Ovary (tissue), 3 donors: ENCODE measurements at regions not wholly inside any gene's neighbourhood (a gene's known extent, or its start where the extent isn't known, plus 50 kb on each side); places are given as distances from the start of the nearest gene placed in this dataset.
"Not testable (repeated sequence)": the region's sequence is repeated elsewhere in the genome, so short reads cannot be mapped to it uniquely, and the experiment has no call there.

ENCODE experiments used
- POLR2A ChIP-seq: fragments of 450-650 bp; IDR thresholded peaks from one replicate; pipeline ENCODE4 v1.6.1; 2017; ENCODE audit warnings: antibody characterized with exemption, mild to moderate bottlenecking, moderate library complexity
- TF ChIP-seq, protein P1 (sequence below), 3 donors: fragments of 450-650 bp in 2 of 3; fragments of 200-600 bp in 1 of 3; IDR thresholded peaks; one replicate each; pipeline versions ENCODE4 v1.5.1 to v1.8.0; 2016 to 2022; ENCODE audit warnings: antibody characterized with exemption in 3 of 3, mild to moderate bottlenecking in 1 of 3
- donor health status: DM: no; HTN: no; CAD: no.

DNA sequence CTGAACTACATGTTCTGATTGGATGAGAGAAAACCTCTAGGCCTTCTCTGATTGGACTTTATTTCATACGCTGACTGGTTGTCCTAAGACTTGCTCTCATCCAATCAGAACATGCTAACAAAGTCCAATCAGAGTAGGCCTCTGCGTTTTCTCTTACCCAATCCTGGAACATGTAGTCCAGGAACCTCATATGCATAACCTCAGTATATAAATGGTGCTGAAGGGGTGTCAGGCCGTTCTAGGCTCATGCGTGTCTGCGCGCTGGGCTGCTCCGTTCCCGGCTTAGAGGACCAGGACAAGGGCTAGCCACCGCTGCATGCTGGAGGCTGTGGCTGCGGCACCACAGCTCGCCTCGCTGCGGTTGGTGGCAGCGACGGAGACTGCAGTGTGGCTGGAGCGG lies 68.3 kb upstream of the THOC3 start:
- TF ChIP-seq, protein P1, sequence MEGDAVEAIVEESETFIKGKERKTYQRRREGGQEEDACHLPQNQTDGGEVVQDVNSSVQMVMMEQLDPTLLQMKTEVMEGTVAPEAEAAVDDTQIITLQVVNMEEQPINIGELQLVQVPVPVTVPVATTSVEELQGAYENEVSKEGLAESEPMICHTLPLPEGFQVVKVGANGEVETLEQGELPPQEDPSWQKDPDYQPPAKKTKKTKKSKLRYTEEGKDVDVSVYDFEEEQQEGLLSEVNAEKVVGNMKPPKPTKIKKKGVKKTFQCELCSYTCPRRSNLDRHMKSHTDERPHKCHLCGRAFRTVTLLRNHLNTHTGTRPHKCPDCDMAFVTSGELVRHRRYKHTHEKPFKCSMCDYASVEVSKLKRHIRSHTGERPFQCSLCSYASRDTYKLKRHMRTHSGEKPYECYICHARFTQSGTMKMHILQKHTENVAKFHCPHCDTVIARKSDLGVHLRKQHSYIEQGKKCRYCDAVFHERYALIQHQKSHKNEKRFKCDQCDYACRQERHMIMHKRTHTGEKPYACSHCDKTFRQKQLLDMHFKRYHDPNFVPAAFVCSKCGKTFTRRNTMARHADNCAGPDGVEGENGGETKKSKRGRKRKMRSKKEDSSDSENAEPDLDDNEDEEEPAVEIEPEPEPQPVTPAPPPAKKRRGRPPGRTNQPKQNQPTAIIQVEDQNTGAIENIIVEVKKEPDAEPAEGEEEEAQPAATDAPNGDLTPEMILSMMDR (IDR thresholded peaks at IDR 0.05), result not testable (repeated sequence)
- TF ChIP-seq POLR2A, result not testable (repeated sequence)
